ENCODE measurements at regions not wholly inside any gene's neighbourhood (a gene's known extent, or its start where the extent isn't known, plus 50 kb on each side); places are given as distances from the start of the nearest gene placed in this dataset.

GRCh38 chr13:24050292-24050711, 110.2 kb upstream of the SPATA13 start:
- no peak for DNase-seq (ENCODE audit: low read depth)

- DNase-seq (ENCODE audit: low read depth), result no peak
Observed at GRCh38 chr13:24050796-24051715, 109.5 kb upstream of the SPATA13 start.

GRCh38 chr13:24052547-24053518, 107.7 kb upstream of the SPATA13 start:
- no peak for DNase-seq (ENCODE audit: low read depth)

GRCh38 chr13:24053519-24054251, 106.8 kb upstream of the SPATA13 start:
- peak; percentile 35 for DNase-seq (ENCODE audit: low read depth)

GRCh38 chr13:24056616-24057137, 103.8 kb upstream of the SPATA13 start:
- no peak for DNase-seq (ENCODE audit: low read depth)

GRCh38 chr13:24060993-24061392, 99.5 kb upstream of the SPATA13 start:
- DNase-seq (ENCODE audit: low read depth), result no peak

GRCh38 chr13:24063281-24063877, 97.1 kb upstream of the SPATA13 start:
- peak; percentile 23 for DNase-seq (ENCODE audit: low read depth)

- no peak for DNase-seq (ENCODE audit: low read depth)
Observed at GRCh38 chr13:24064371-24064770, 96.1 kb upstream of the SPATA13 start.

GRCh38 chr13:24065176-24065575, 95.3 kb upstream of the SPATA13 start:
- no peak for DNase-seq (ENCODE audit: low read depth)

- DNase-seq (ENCODE audit: low read depth), result no peak
Observed at GRCh38 chr13:24066405-24067295, 93.9 kb upstream of the SPATA13 start.

- DNase-seq (ENCODE audit: low read depth), result no peak
Observed at GRCh38 chr13:24068472-24068871, 92.0 kb upstream of the SPATA13 start.

- DNase-seq (ENCODE audit: low read depth), result no peak
Observed at GRCh38 chr13:24071016-24071415, 89.5 kb upstream of the SPATA13 start.

- DNase-seq (ENCODE audit: low read depth), result no peak
Observed at GRCh38 chr13:24071423-24072075, 89.0 kb upstream of the SPATA13 start.

GRCh38 chr13:24073657-24074056, 86.9 kb upstream of the SPATA13 start:
- DNase-seq (ENCODE audit: low read depth), result no peak

GRCh38 chr13:24074678-24075077, 85.8 kb upstream of the SPATA13 start:
- no peak for DNase-seq (ENCODE audit: low read depth)

GRCh38 chr13:24075137-24075975, 85.2 kb upstream of the SPATA13 start:
- DNase-seq (ENCODE audit: low read depth), result no peak

- DNase-seq (ENCODE audit: low read depth), result no peak
Observed at GRCh38 chr13:24076109-24076508, 84.4 kb upstream of the SPATA13 start.

- no peak for DNase-seq (ENCODE audit: low read depth)
Observed at GRCh38 chr13:24076636-24077035, 83.9 kb upstream of the SPATA13 start.

- no peak for DNase-seq (ENCODE audit: low read depth)
Observed at GRCh38 chr13:24080134-24080533, 80.4 kb upstream of the SPATA13 start.

All from stimulated activated CD4-positive, alpha-beta T cell treated with anti-CD3 and anti-CD28 coated beads, Interleukin-2, amount 100 ng/mL, for 4 hours (primary cell).